HFF-Myc (cell line): ENCODE measurements at regions not wholly inside any gene's neighbourhood (a gene's known extent, or its start where the extent isn't known, plus 50 kb on each side); places are given as distances from the start of the nearest gene placed in this dataset.

Experiments used
- DNase-seq: peaks from one replicate; pipeline ENCODE4 v3.0.0-alpha.2; 2011; ENCODE audit warnings: low read depth; ENCODE audit errors: extremely low read depth
- H3K4me3 ChIP-seq: replicated peaks from 2 replicates; pipeline ENCODE4 v1.5.1; 2011; ENCODE audit warnings: low read depth, mild to moderate bottlenecking, control low read depth, low read length
- TF ChIP-seq, protein P1 (sequence below): IDR thresholded peaks from 2 replicates; pipeline ENCODE4 v1.5.1; 2012; ENCODE audit warnings: mild to moderate bottlenecking, low read depth, low read length, control low read depth; ENCODE audit errors: missing control alignments

DNA sequence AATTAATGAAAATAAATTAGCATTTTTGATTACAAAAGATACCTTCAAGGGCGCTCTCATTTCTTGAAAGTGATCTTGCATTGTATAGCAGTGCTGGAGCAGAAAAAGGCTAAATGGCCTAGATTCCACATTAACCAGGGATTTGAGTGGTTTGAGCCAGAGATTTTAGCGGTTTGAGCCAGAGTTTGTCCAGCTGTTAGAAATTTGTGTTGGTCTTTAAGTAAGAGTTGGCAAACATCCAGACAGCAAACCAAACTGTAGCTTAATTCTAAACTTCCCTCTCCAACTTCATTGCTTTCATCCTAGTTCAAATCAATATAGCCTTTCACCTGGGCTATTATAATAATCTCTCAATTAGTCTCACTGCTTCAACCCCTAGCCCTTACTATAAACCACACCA, 351.7 kb downstream of the IGSF11 start:
- DNase-seq = no peak
- TF ChIP-seq, protein P1, sequence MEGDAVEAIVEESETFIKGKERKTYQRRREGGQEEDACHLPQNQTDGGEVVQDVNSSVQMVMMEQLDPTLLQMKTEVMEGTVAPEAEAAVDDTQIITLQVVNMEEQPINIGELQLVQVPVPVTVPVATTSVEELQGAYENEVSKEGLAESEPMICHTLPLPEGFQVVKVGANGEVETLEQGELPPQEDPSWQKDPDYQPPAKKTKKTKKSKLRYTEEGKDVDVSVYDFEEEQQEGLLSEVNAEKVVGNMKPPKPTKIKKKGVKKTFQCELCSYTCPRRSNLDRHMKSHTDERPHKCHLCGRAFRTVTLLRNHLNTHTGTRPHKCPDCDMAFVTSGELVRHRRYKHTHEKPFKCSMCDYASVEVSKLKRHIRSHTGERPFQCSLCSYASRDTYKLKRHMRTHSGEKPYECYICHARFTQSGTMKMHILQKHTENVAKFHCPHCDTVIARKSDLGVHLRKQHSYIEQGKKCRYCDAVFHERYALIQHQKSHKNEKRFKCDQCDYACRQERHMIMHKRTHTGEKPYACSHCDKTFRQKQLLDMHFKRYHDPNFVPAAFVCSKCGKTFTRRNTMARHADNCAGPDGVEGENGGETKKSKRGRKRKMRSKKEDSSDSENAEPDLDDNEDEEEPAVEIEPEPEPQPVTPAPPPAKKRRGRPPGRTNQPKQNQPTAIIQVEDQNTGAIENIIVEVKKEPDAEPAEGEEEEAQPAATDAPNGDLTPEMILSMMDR = no peak
- H3K4me3 ChIP-seq = no peak overlapping the region

DNA sequence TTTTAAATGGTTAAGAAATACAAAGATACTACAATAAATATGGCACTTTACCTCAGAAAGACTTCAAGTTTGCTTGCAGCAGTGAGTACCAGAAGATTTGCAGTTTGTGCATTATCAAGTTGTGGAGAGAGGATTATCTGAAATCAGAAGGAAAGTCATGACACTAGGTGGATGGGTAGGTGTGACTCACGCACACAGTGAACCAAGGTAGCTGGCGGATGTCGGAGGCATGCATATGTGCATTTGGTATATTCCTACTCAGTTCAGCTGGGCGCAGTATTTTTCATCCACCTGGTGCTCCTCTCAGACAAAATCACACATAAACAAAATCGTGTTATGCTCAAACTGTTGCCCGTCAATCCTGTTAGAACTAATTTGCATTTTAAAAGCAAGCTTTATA, 351.0 kb downstream of the IGSF11 start:
- H3K4me3 ChIP-seq = no peak overlapping the region
- TF ChIP-seq, protein P1 = no peak
- no peak for DNase-seq

DNA sequence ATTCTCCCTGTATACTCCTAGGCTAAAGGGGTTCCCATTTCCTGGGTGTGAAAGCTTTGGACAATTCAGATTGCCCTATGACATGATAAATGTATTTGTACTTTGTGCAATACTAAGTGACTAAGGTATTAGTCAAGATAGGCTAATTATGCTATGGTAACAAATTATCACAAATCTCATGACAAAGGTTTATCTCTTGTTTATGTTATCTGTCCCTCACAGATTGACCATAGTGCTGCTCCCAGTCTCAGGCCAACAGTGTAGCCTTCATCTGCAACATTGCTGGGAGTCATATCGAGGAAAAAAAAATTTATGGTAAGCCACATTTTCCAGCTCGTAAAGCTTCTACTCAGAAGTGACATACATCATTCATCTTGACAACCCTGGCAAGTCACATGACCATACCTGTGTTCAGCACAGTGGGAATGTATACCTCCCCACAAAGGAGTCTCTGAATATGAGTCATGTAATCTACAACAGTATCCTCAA, 346.2 kb downstream of the IGSF11 start:
- TF ChIP-seq, protein P1 = no peak
- DNase-seq = no peak
- H3K4me3 ChIP-seq = no peak overlapping the region

DNA sequence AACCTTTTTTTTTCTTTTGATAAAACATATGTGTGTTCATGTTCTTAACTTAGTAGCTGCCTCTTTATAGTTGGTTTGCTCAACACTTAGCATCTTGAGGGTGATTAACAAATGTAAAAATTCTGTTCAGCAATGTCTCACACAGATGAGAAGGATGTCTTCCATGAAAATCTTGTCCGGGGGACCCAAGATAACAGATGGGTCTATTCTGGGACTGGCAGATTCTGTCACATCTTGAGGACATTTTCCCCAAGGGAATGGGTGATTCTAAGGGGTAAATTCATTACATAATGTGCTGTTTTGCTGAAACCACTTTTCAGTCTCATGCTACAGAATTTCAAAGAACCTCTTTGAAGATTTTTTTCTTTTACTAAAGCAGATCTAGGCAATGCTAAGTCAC, 342.2 kb downstream of the IGSF11 start:
- TF ChIP-seq, protein P1 = no peak
- no peak for DNase-seq
- H3K4me3 ChIP-seq = no peak overlapping the region

DNA sequence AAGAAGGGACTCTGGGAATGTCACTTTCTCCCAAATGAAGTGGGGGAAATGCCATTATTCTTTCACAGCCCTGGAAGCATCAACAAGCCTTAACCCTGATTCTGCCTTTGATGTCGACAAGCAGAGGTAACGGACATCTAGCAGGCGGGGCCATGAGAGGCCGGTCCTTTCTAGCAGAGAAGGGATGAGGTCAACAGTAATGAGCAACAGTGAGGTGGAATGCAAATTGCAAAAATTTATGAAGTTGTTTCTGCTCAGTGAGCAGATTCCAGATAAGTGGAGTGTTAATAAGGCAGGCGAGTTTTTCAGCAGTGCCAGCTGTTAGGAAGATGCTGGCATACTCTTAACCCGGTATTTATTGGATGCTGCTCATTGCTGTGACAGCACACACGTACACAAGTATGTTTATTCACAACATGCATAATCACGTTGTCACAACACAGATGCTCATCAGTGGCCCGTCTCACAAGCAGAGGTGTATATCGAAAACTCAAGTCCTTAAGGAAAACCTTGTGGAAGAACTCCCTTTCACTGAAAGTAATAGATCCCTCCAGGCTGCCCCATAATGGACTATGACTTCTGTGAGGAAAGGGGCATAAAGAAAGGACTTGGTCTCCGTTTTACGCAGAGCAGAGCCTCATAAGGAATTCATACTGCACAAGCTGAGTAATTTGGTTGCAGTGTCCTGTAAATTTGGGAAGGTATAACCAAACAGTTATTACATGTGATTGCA, 329.0 kb downstream of the IGSF11 start:
- H3K4me3 ChIP-seq = no peak overlapping the region
- DNase-seq = no peak
- TF ChIP-seq, protein P1 = no peak

DNA sequence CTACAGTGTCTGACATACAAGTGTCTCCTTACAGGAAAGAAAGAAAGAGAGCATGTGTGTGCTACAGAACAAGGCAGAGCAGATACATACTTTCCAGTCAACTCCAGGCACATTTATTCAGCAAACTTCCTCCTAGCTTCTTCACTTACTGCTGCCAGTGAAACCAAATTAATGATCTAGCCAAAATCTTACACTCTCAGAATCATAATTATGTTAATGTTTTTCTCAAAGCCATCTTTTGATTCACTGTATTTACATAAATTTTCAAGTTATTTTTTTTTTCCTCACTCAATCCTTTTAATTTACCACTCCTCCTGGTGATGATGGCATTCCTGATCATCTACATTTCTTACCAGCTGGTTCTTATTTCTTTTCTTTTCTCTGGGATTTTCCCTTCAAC, 326.7 kb downstream of the IGSF11 start:
- TF ChIP-seq, protein P1 = no peak
- no peak overlapping the region for H3K4me3 ChIP-seq
- DNase-seq = no peak

DNA sequence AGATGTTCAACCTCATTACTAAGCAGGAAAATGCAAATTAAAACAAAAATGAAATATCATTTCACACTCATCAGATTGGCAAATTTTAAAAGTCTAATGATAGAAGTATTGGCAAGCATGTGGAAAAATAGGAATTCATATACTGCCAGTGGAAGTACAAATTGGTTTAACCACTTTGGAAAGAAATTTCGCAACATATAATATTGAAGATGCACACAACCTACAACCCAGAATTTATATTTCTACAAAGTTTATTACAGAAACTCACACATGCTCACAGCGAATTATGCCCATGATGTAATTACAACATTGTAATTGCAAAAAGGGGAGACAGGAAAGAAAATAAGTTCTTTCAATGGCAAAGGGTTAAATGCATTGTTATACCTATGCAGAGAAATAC, 324.1 kb downstream of the IGSF11 start:
- DNase-seq = no peak
- no peak overlapping the region for H3K4me3 ChIP-seq
- TF ChIP-seq, protein P1 = no peak
